Spinal cord (tissue), 9 donors: ENCODE measurements at regions not wholly inside any gene's neighbourhood (a gene's known extent, or its start where the extent isn't known, plus 50 kb on each side); places are given as distances from the start of the nearest gene placed in this dataset.
"Not testable (repeated sequence)": the region's sequence is repeated elsewhere in the genome, so short reads cannot be mapped to it uniquely, and the experiment has no call there.

Experiments used
- DNase-seq, 6 donors: peaks; one replicate each; pipeline versions ENCODE4 v3.0.0 to v3.0.0-alpha.2; 2013 to 2015; ENCODE audit warnings: low spot score in 6 of 6, low read depth in 4 of 6
- H3K27ac ChIP-seq: one replicate; pipeline ENCODE4 v1.5.1; 2013; ENCODE audit warnings: low read depth, low read length, control low read depth
- H3K27me3 ChIP-seq: one replicate; pipeline ENCODE4 v1.6.1; 2013; ENCODE audit warnings: low read length; ENCODE audit not compliant: control insufficient read depth, insufficient read depth
- H3K36me3 ChIP-seq: one replicate; pipeline ENCODE4 v1.6.1; 2013; ENCODE audit warnings: low read length; ENCODE audit not compliant: control insufficient read depth, insufficient read depth
- H3K4me1 ChIP-seq: one replicate; pipeline ENCODE4 v1.6.1; 2013; ENCODE audit warnings: low read length; ENCODE audit not compliant: control insufficient read depth, insufficient read depth
- H3K4me3 ChIP-seq: one replicate; pipeline ENCODE4 v1.5.1; 2013; ENCODE audit warnings: low read depth, low read length, control low read depth
- H3K9me3 ChIP-seq: one replicate; pipeline ENCODE4 v1.6.1; 2013; ENCODE audit warnings: low read length; ENCODE audit not compliant: control insufficient read depth, insufficient read depth
- WGBS: methylation state at CpG from one replicate; pipeline ENCODE4 v1.1.5; 2013; ENCODE audit warnings: missing lambda C conversion rate; ENCODE audit not compliant: insufficient coverage; 5-methylcytosine and 5-hydroxymethylcytosine counted together
- donor health status: healthy.

DNA sequence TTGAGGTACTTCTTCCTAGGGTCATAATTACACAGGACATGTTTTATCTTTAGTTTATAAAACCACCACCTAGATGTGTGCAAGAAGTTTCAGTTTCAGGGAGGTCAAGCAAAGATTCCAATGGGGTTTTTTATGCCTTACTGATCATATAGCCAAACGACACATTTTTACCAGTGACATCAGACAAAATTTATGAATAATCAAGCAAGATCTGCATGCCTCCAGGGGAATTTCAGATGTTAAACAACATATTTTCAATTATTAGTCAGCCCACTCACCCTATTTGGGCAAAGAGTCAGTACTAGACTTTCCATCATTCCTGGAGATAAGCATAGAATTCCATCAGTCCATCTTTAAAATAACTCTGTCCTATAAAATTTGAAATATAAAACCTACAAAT lies 867.4 kb downstream of the KCNT2 start:
- WGBS = 100% methylated on average over 1 of the region's 1 CpG

DNA sequence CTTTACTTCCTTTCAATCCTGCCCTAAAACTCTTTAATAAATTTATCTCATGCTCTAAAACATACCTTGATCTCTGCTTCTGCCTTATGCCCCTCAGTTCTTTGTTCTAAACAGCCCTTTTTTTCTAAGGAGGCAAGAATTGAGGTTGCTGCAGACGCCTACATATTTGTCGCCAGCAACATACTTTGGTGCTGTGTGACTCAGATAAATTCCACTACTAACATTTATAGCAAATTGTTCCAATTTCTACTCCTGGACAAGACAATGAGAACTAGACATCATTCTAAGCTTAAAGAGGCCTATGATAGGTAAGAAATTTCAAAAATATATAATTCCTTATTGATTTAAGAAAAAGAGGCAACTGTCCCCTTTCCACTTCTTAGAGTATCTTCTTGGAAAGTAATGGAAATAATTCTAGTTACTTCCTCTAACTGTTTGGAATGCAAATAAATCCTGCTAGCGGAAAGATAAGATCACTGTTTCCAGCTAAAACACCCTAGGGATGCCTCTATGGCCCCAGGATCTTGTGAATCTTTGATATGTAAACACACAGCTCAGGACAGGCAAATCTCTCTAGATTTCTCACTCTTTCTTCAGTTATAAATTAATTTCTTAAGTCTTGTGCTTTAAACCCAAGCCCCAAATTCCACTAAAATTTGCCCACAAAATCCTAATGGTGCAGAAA lies 869.1 kb downstream of the KCNT2 start:
- H3K36me3 ChIP-seq = no peaks in the 10 kb centered on the region
- H3K9me3 ChIP-seq = no peaks in the 10 kb centered on the region
- H3K4me3 ChIP-seq = no peak overlapping the region
- no peaks in the 10 kb centered on the region for H3K27me3 ChIP-seq
- WGBS = 40% methylated on average over 1 of the region's 3 CpGs
- H3K4me1 ChIP-seq = no peaks in the 10 kb centered on the region
- no peak for DNase-seq
- no peak overlapping the region for H3K27ac ChIP-seq

More for the DNA sequence above, 867.4 kb downstream of the KCNT2 start:
- Histone ChIP-seq H3K27me3 (no peaks in the 10 kb centered on the region), H3K9me3 (no peaks in the 10 kb centered on the region), H3K4me3 (no peak overlapping the region), H3K27ac (no peak overlapping the region), H3K4me1 (no peaks in the 10 kb centered on the region), H3K36me3 (no peaks in the 10 kb centered on the region)
- DNase-seq = no peak

- DNase-seq = no peak
- H3K4me1 ChIP-seq = no peaks in the 10 kb centered on the region
- H3K27me3 ChIP-seq = no peaks in the 10 kb centered on the region
- no peaks in the 10 kb centered on the region for H3K9me3 ChIP-seq
- H3K4me3 ChIP-seq = no peak overlapping the region
- H3K36me3 ChIP-seq = no peaks in the 10 kb centered on the region
- no peak overlapping the region for H3K27ac ChIP-seq
Observed at GRCh38 chr1:195735140-195735539, 873.1 kb downstream of the KCNT2 start.

- no peaks in the 10 kb centered on the region for H3K4me1 ChIP-seq
- no peak overlapping the region for H3K27ac ChIP-seq
- 92% methylated on average over 1 of the region's 1 CpG for WGBS
- no peaks in the 10 kb centered on the region for H3K9me3 ChIP-seq
- H3K4me3 ChIP-seq = no peak overlapping the region
- no peaks in the 10 kb centered on the region for H3K27me3 ChIP-seq
- DNase-seq = no peak
- no peaks in the 10 kb centered on the region for H3K36me3 ChIP-seq
Observed at GRCh38 chr1:195733826-195734225, 874.4 kb downstream of the KCNT2 start.

GRCh38 chr1:195733408-195733807 lies 874.8 kb downstream of the KCNT2 start:
- WGBS = 96% methylated on average over 2 of the region's 4 CpGs
- Histone ChIP-seq H3K36me3 (no peaks in the 10 kb centered on the region), H3K27me3 (no peaks in the 10 kb centered on the region), H3K9me3 (no peaks in the 10 kb centered on the region), H3K4me1 (no peaks in the 10 kb centered on the region), H3K27ac (no peak overlapping the region), H3K4me3 (no peak overlapping the region)
- DNase-seq = no peak

DNA sequence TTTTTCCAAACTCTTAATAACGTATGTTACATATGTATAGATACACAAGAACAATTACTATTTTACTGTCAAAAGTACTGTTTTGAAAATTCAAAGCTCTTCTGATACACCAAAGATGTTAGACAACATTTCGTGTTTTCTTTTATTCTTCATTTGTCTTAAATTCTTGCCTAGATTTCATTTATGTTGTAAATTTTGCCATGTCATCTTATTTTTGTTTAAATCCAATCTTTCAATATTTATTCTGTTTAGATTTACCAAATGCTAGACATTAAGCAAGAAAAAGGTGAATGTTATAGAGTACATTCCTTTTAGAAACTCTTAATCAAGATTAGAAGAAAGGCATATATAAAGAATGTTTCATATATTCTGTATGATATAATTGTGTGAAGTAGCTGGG lies 876.9 kb downstream of the KCNT2 start:
- DNase-seq = no peak
- Histone ChIP-seq H3K9me3 (no peaks in the 10 kb centered on the region), H3K4me1 (no peaks in the 10 kb centered on the region), H3K27me3 (no peaks in the 10 kb centered on the region), H3K27ac (no peak overlapping the region), H3K36me3 (no peaks in the 10 kb centered on the region), H3K4me3 (no peak overlapping the region)
- WGBS = no CpG with 5 or more reads among the region's 2 CpGs

- Histone ChIP-seq H3K9me3 (no peaks in the 10 kb centered on the region), H3K4me1 (no peaks in the 10 kb centered on the region), H3K27me3 (no peaks in the 10 kb centered on the region), H3K4me3 (no peak overlapping the region), H3K27ac (no peak overlapping the region), H3K36me3 (no peaks in the 10 kb centered on the region)
- WGBS = 100% methylated on average over 1 of the region's 4 CpGs
- DNase-seq = no peak
Observed at GRCh38 chr1:195723796-195724194, 884.4 kb downstream of the KCNT2 start.

- not testable (repeated sequence) for H3K4me3 ChIP-seq, DNase-seq, H3K4me1 ChIP-seq, H3K27me3 ChIP-seq, H3K9me3 ChIP-seq, H3K27ac ChIP-seq, H3K36me3 ChIP-seq
- 96% methylated on average over 42 of the region's 42 CpGs for WGBS
Observed at GRCh38 chr1:195722852-195723795, 885.1 kb downstream of the KCNT2 start.

DNA sequence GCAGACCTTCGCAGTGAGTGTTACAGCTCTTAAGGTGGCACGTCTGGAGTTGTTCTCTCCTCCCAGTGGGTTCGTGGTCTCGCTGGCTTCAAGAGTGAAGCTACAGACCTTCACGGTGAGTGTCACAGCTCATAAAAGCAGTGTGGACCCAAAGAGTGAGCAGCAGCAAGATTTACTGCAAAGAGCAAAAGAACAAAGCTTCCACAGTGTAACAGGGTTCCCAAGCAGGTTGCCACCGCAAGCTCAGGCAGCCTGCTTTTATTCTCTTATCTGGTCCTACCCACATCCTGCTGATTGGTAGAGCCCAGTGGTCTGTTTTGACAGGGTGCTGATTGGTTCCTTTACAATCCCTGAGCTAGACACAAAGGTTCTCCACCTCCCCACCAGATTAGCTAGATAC lies 886.1 kb downstream of the KCNT2 start:
- DNase-seq, H3K36me3 ChIP-seq, H3K9me3 ChIP-seq, H3K27me3 ChIP-seq, H3K4me3 ChIP-seq, H3K4me1 ChIP-seq, H3K27ac ChIP-seq: not testable (repeated sequence)
- 78% methylated on average over 6 of the region's 6 CpGs for WGBS
